ENCODE measurements at regions not wholly inside any gene's neighbourhood (a gene's known extent, or its start where the extent isn't known, plus 50 kb on each side); places are given as distances from the start of the nearest gene placed in this dataset.
A peak's percentile ranks its signal among the peaks of the same experiment; 100 is the strongest.

DNA sequence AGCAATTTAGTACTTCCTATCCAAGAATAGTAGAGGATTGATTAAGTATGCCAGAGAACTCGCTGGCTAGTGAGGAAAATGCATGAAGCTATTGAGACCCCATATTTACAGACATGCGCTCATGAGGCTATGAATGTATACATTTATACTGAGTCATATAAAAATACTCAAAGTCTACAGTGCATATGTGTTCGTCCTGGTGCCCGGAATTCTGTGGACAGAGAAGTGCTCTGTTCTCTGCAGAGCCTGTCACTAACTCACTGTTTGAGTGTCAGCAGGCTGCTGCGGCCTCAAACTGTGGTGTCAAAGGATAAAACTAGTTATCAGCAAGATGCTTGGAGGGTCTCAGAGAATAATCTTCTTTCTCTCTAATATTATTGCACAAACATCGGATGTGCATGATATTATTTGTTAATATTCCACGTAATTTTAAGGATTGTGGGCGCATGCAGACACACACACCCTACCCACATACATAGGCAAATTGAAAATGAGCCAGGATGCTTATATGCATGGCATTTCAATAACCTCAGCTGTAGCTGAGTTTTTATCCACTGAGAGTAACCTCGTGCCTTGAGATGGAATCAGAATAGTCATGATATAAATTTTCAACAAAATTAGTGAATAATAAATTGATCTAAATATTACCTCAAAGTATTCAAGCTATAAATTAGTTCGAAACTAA is 50.0 kb upstream of the TSC22D2 start:
- DNase-seq (ENCODE audit: low spot score), result no peak
- no peaks in the 10 kb centered on the region for H3K4me1 ChIP-seq (ENCODE audit: control insufficient read depth in 2 of 2, insufficient read depth in 1 of 2, low read depth in 1 of 2, low read length in 2 of 2)
- no peak overlapping the region for H3K14ac ChIP-seq (ENCODE audit: low read length)

DNA sequence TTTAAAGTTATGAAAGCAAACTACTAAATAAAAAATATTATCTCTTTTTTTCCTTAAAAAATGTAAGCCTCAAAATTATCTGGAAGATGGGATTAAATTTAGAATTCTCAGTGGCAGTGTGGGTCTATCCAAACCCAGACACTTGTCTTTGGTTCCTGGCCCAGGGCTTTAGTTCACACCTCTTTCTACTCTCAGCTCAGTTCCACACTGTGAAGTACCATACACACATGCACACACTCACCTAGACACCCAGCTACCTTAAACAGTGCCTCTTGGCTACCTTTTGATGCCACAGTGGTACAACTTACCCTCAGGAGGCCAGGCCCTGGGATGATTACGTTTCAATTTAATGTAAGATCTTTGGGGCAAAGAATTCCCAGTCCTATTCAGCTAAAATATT is 51.0 kb upstream of the TSC22D2 start:
- no peaks in the 10 kb centered on the region for H3K36me3 ChIP-seq (replicated peaks in 1 of 2; ENCODE audit: control insufficient read depth in 2 of 2, insufficient read depth in 2 of 2, low read length in 2 of 2)
- H2BK5ac ChIP-seq (ENCODE audit: low read length), result no peak overlapping the region
- H4K8ac ChIP-seq (ENCODE audit: low read depth, low read length), result no peak overlapping the region
- no peaks in the 10 kb centered on the region for H3K4me1 ChIP-seq (ENCODE audit: control insufficient read depth in 2 of 2, insufficient read depth in 1 of 2, low read depth in 1 of 2, low read length in 2 of 2)
- H3K14ac ChIP-seq (ENCODE audit: low read length), result no peak overlapping the region
- no peak overlapping the region for H3K4ac ChIP-seq (ENCODE audit: low read length)
- H2BK120ac ChIP-seq (ENCODE audit: low read depth, low read length), result no peak overlapping the region
- H3K27me3 ChIP-seq (ENCODE audit: control insufficient read depth in 3 of 3, insufficient read depth in 3 of 3, low read depth in 1 of 3, low read length in 3 of 3), result no peaks in the 10 kb centered on the region
- H3K79me1 ChIP-seq (ENCODE audit: low read depth, low read length), result no peaks in the 10 kb centered on the region
- H2AK5ac ChIP-seq (ENCODE audit: low read depth, low read length), result no peak overlapping the region
- no peak for DNase-seq (ENCODE audit: low spot score)
- no peak overlapping the region for H2BK15ac ChIP-seq (ENCODE audit: low read length)
- H3K4me3 ChIP-seq (ENCODE audit: low read length in 2 of 2), result no peak overlapping the region
- no peak overlapping the region for H2AFZ ChIP-seq (ENCODE audit: low read length)
- no peak overlapping the region for H4K91ac ChIP-seq (ENCODE audit: low read depth, low read length, poor library complexity)
- no CpG with 5 or more reads among the region's 1 CpG for WGBS, 2 donors (ENCODE audit: extremely low coverage in 2 of 2, insufficient read length in 2 of 2, insufficient replicate concordance in 1 of 2)
- no peaks in the 10 kb centered on the region for H3K9me3 ChIP-seq (replicated peaks in 1 of 2; ENCODE audit: control insufficient read depth in 2 of 2, insufficient read depth in 1 of 2, low read depth in 1 of 2, low read length in 2 of 2)
- H3K9ac ChIP-seq (ENCODE audit: low read depth, low read length, poor library complexity), result no peak overlapping the region
- H3K18ac ChIP-seq (ENCODE audit: low read length), result no peak overlapping the region
- H2BK12ac ChIP-seq (ENCODE audit: low read length), result no peak overlapping the region
- no peak overlapping the region for H3K27ac ChIP-seq (replicated peaks; ENCODE audit: low read length)
- H3K23ac ChIP-seq (ENCODE audit: low read depth, low read length, poor library complexity), result no peak overlapping the region
- H3K4me2 ChIP-seq (ENCODE audit: insufficient read depth, low read length, poor library complexity, severe bottlenecking), result no peak overlapping the region

More for the DNA sequence above, 50.0 kb upstream of the TSC22D2 start:
- no peak overlapping the region for H3K4me3 ChIP-seq (ENCODE audit: low read length in 2 of 2)
- H2AK5ac ChIP-seq (ENCODE audit: low read depth, low read length), result no peak overlapping the region
- no peak overlapping the region for H4K8ac ChIP-seq (ENCODE audit: low read depth, low read length)
- H3K27ac ChIP-seq (replicated peaks; ENCODE audit: low read length), result no peak overlapping the region
- H2BK120ac ChIP-seq (ENCODE audit: low read depth, low read length), result no peak overlapping the region
- H4K91ac ChIP-seq (ENCODE audit: low read depth, low read length, poor library complexity), result no peak overlapping the region
- H3K9me3 ChIP-seq (replicated peaks in 1 of 2; ENCODE audit: control insufficient read depth in 2 of 2, insufficient read depth in 1 of 2, low read depth in 1 of 2, low read length in 2 of 2), result no peaks in the 10 kb centered on the region
- H3K27me3 ChIP-seq (ENCODE audit: control insufficient read depth in 3 of 3, insufficient read depth in 3 of 3, low read depth in 1 of 3, low read length in 3 of 3), result no peaks in the 10 kb centered on the region
- no peak overlapping the region for H3K18ac ChIP-seq (ENCODE audit: low read length)
- H2BK15ac ChIP-seq (ENCODE audit: low read length), result no peak overlapping the region
- no peak overlapping the region for H2BK5ac ChIP-seq (ENCODE audit: low read length)
- H2BK12ac ChIP-seq (ENCODE audit: low read length), result no peak overlapping the region
- H2AFZ ChIP-seq (ENCODE audit: low read length), result peak overlapping the region; percentile 24
- no peak overlapping the region for H3K9ac ChIP-seq (ENCODE audit: low read depth, low read length, poor library complexity)
- H3K4me2 ChIP-seq (ENCODE audit: insufficient read depth, low read length, poor library complexity, severe bottlenecking), result no peak overlapping the region
- no peak overlapping the region for H3K23ac ChIP-seq (ENCODE audit: low read depth, low read length, poor library complexity)
- H3K79me1 ChIP-seq (ENCODE audit: low read depth, low read length), result no peaks in the 10 kb centered on the region
- WGBS, 2 donors (ENCODE audit: extremely low coverage in 2 of 2, insufficient read length in 2 of 2, insufficient replicate concordance in 1 of 2), result no CpG with 5 or more reads among the region's 10 CpGs
- no peak overlapping the region for H3K4ac ChIP-seq (ENCODE audit: low read length)
- no peaks in the 10 kb centered on the region for H3K36me3 ChIP-seq (replicated peaks in 1 of 2; ENCODE audit: control insufficient read depth in 2 of 2, insufficient read depth in 2 of 2, low read length in 2 of 2)

DNA sequence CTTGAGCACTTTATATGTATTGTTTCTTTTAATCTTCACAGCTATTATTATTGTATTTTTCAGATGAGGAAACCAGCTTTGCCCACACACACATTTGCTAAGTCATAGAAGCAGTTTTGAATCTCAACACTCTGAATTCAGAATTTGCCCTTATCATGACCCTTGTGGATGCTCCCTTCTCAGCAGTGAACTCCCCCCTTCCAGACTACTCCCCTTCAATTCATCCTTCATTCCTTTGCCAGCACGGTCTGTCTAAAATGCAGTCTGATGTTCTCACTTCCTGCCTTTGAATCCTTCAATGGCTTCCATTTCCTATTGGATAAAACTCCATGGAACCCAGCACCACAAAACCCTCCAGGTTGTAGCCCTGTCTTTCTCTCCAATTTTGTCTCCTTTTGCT is 52.5 kb upstream of the TSC22D2 start:
- Histone ChIP-seq H3K9ac (ENCODE audit: low read depth, low read length, poor library complexity) (no peak overlapping the region), H2AK5ac (ENCODE audit: low read depth, low read length) (no peak overlapping the region), H3K27me3 (ENCODE audit: control insufficient read depth in 3 of 3, insufficient read depth in 3 of 3, low read depth in 1 of 3, low read length in 3 of 3) (no peaks in the 10 kb centered on the region), H3K18ac (ENCODE audit: low read length) (no peak overlapping the region), H2BK120ac (ENCODE audit: low read depth, low read length) (no peak overlapping the region), H3K36me3 (replicated peaks in 1 of 2; ENCODE audit: control insufficient read depth in 2 of 2, insufficient read depth in 2 of 2, low read length in 2 of 2) (no peaks in the 10 kb centered on the region), H4K8ac (ENCODE audit: low read depth, low read length) (no peak overlapping the region), H3K79me1 (ENCODE audit: low read depth, low read length) (no peaks in the 10 kb centered on the region), H2BK12ac (ENCODE audit: low read length) (no peak overlapping the region), H3K4me1 (ENCODE audit: control insufficient read depth in 2 of 2, insufficient read depth in 1 of 2, low read depth in 1 of 2, low read length in 2 of 2) (no peaks in the 10 kb centered on the region), H2BK15ac (ENCODE audit: low read length) (no peak overlapping the region), H3K4me3 (ENCODE audit: low read length in 2 of 2) (no peak overlapping the region), H2AFZ (ENCODE audit: low read length) (peak overlapping the region; percentile 60), H3K4me2 (ENCODE audit: insufficient read depth, low read length, poor library complexity, severe bottlenecking) (no peak overlapping the region), H3K23ac (ENCODE audit: low read depth, low read length, poor library complexity) (no peak overlapping the region), H3K14ac (ENCODE audit: low read length) (no peak overlapping the region), H4K91ac (ENCODE audit: low read depth, low read length, poor library complexity) (no peak overlapping the region), H3K4ac (ENCODE audit: low read length) (no peak overlapping the region), H3K9me3 (replicated peaks in 1 of 2; ENCODE audit: control insufficient read depth in 2 of 2, insufficient read depth in 1 of 2, low read depth in 1 of 2, low read length in 2 of 2) (no peaks in the 10 kb centered on the region), H2BK5ac (ENCODE audit: low read length) (no peak overlapping the region), H3K27ac (replicated peaks; ENCODE audit: low read length) (no peak overlapping the region)
- no CpG with 5 or more reads among the region's 1 CpG for WGBS, 2 donors (ENCODE audit: extremely low coverage in 2 of 2, insufficient read length in 2 of 2, insufficient replicate concordance in 1 of 2)
- DNase-seq (ENCODE audit: low spot score), result no peak

DNA sequence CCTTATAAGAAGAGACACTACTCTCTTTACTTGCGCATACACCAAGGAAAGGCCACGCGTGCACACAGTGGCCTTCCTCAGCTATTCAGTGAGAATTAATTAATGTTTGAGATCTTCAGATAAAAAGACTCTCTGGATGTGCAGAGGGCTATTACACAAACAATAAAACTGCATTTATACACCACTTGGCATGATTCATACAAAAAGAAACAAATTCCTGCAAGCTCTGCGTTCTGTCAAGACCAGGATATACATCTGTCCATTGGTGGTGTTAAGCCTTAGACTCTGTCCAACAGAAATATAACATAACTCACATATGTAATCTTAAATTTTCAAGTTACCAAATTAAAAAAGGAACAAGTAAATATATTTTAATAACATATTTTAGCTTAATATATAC is 55.2 kb upstream of the TSC22D2 start:
- WGBS, 2 donors (ENCODE audit: extremely low coverage in 2 of 2, insufficient read length in 2 of 2, insufficient replicate concordance in 1 of 2), result no CpG with 5 or more reads among the region's 4 CpGs
- Histone ChIP-seq H3K4me2 (ENCODE audit: insufficient read depth, low read length, poor library complexity, severe bottlenecking) (no peak overlapping the region), H2BK5ac (ENCODE audit: low read length) (no peak overlapping the region)

More for the DNA sequence above, 55.2 kb upstream of the TSC22D2 start:
- Histone ChIP-seq H3K79me1 (ENCODE audit: low read depth, low read length) (no peaks in the 10 kb centered on the region), H4K8ac (ENCODE audit: low read depth, low read length) (no peak overlapping the region), H3K27me3 (ENCODE audit: control insufficient read depth in 3 of 3, insufficient read depth in 3 of 3, low read depth in 1 of 3, low read length in 3 of 3) (no peaks in the 10 kb centered on the region), H3K36me3 (replicated peaks in 1 of 2; ENCODE audit: control insufficient read depth in 2 of 2, insufficient read depth in 2 of 2, low read length in 2 of 2) (no peaks in the 10 kb centered on the region), H3K18ac (ENCODE audit: low read length) (no peak overlapping the region), H2AK5ac (ENCODE audit: low read depth, low read length) (no peak overlapping the region), H3K9me3 (replicated peaks in 1 of 2; ENCODE audit: control insufficient read depth in 2 of 2, insufficient read depth in 1 of 2, low read depth in 1 of 2, low read length in 2 of 2) (no peaks in the 10 kb centered on the region), H2BK12ac (ENCODE audit: low read length) (no peak overlapping the region), H3K9ac (ENCODE audit: low read depth, low read length, poor library complexity) (no peak overlapping the region), H2BK120ac (ENCODE audit: low read depth, low read length) (no peak overlapping the region), H3K27ac (replicated peaks; ENCODE audit: low read length) (no peak overlapping the region), H3K4me1 (ENCODE audit: control insufficient read depth in 2 of 2, insufficient read depth in 1 of 2, low read depth in 1 of 2, low read length in 2 of 2) (peaks cover 3 to 9% of the 10 kb centered on the region in 2 donors), H3K4ac (ENCODE audit: low read length) (no peak overlapping the region), H2BK15ac (ENCODE audit: low read length) (no peak overlapping the region), H2AFZ (ENCODE audit: low read length) (no peak overlapping the region), H4K91ac (ENCODE audit: low read depth, low read length, poor library complexity) (no peak overlapping the region), H3K14ac (ENCODE audit: low read length) (no peak overlapping the region), H3K23ac (ENCODE audit: low read depth, low read length, poor library complexity) (no peak overlapping the region), H3K4me3 (ENCODE audit: low read length in 2 of 2) (no peak overlapping the region)
- no peak for DNase-seq (ENCODE audit: low spot score)
